Neural progenitor cell (in vitro differentiated cells): ENCODE measurements at regions not wholly inside any gene's neighbourhood (a gene's known extent, or its start where the extent isn't known, plus 50 kb on each side); places are given as distances from the start of the nearest gene placed in this dataset.

Experiments used
- EZH2 ChIP-seq: fragments of 200-600 bp; sonication (generic); IDR thresholded peaks from 2 replicates; pipeline ENCODE4 v1.6.1; 2017; ENCODE audit warnings: antibody characterized with exemption, mild to moderate bottlenecking, moderate library complexity
- TF ChIP-seq, protein P1 (sequence below): fragments of 200-600 bp; sonication (generic); IDR thresholded peaks from 2 replicates; pipeline ENCODE4 v1.5.1; 2017; ENCODE audit warnings: antibody characterized with exemption, mild to moderate bottlenecking

DNA sequence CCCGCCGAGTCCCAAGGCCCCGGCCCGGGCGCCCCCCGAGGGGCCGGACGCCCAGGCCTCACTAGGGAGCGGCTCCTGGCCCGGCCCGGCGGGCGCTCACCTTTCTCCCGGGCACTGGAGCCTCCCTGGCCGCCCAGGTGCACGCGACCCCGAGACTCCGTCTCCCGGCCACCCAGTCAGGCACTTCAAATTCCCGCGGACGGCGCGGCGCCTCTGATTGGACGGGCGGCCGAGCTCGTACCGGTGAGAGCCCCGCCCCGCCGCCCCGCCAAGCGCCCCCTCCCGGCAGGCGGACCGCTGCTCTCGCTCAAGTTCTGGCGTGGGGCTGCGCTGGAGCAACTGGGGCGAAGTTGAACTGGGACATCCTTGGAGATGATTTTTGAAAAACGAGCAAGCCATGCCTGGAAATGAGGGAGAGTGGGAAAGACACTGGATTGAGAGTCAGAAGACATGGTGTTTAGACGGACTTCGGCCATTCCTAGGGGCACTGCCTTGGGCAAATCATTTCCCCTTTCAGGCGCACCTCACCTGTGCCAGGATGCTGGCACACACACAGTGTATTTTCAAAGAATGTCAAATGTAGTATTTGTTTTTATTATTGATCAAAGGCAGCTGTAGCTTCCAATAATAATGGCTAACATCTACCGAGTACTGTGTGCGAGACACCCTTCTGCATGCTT, 485.3 kb downstream of the UQCRFS1 start:
- TF ChIP-seq, protein P1, sequence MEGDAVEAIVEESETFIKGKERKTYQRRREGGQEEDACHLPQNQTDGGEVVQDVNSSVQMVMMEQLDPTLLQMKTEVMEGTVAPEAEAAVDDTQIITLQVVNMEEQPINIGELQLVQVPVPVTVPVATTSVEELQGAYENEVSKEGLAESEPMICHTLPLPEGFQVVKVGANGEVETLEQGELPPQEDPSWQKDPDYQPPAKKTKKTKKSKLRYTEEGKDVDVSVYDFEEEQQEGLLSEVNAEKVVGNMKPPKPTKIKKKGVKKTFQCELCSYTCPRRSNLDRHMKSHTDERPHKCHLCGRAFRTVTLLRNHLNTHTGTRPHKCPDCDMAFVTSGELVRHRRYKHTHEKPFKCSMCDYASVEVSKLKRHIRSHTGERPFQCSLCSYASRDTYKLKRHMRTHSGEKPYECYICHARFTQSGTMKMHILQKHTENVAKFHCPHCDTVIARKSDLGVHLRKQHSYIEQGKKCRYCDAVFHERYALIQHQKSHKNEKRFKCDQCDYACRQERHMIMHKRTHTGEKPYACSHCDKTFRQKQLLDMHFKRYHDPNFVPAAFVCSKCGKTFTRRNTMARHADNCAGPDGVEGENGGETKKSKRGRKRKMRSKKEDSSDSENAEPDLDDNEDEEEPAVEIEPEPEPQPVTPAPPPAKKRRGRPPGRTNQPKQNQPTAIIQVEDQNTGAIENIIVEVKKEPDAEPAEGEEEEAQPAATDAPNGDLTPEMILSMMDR, result peak; percentile 41
- no peak for TF ChIP-seq EZH2
